HCT116 (cell line): ENCODE measurements at regions not wholly inside any gene's neighbourhood (a gene's known extent, or its start where the extent isn't known, plus 50 kb on each side); places are given as distances from the start of the nearest gene placed in this dataset.

Source experiments
- ATAC-seq: fragments of 200-7000 bp; cut with Tn5 transposase; 2 replicates; pipeline ENCODE4 v1.9.1; 2020; ENCODE audit warnings: mild to moderate bottlenecking, moderate library complexity
- BruUV-seq: library from RNA; stranded (reverse); fragments of 400-500 nt; replicated peaks from 2 replicates; lab custom pipeline; 2021; lab: Mats Ljungman, UMichigan
- CTCF ChIA-PET: fragments of 300-600 bp; sonication (Branson Sonifier 250); formaldehyde crosslinking; loops from one replicate; lab custom pipeline; 2021; ENCODE audit warnings: antibody characterized with exemption; lab: Charles Lee
- POLR2A ChIA-PET: fragments of 300-600, 350-600 bp; sonication (Branson Sonifier 250); formaldehyde crosslinking; loops from one replicate; lab custom pipeline; 2021; ENCODE audit warnings: antibody characterized with exemption; lab: Charles Lee
- RAD21 ChIA-PET, 2 experiments: fragments of 300-600 bp; sonication (Branson Sonifier 250); formaldehyde crosslinking; loops; one replicate each; lab custom pipeline; 2023; ENCODE audit warnings: low total read pairs in 2 of 2; ENCODE audit not compliant: uncharacterized antibody in 2 of 2, unreplicated experiment in 2 of 2, low non-redundant PET in 1 of 2; lab: Charles Lee
- DNase-seq: peaks from one replicate; pipeline ENCODE4 v3.0.0-alpha.2; 2010; ENCODE audit warnings: low read depth, low spot score
- H2AFZ ChIP-seq: fragments of 200-600 bp; shearing (Covaris generic), sonication (generic); 2 replicates; pipeline ENCODE4 v1.6.1; 2017; ENCODE audit warnings: low read depth, mixed run types, mixed read lengths, antibody characterized with exemption, low read length; ENCODE audit not compliant: poor library complexity, severe bottlenecking
- H3K27ac ChIP-seq: 2 replicates; pipeline ENCODE4 v1.5.1; 2012; ENCODE audit warnings: low read depth, low read length
- H3K27me3 ChIP-seq: fragments of 200-600 bp; sonication (generic); 2 replicates; pipeline ENCODE4 v1.6.1; 2016; ENCODE audit warnings: mixed run types, low read length, mixed read lengths; ENCODE audit not compliant: insufficient read depth
- H3K36me3 ChIP-seq, 2 experiments: fragments of 200-500 bp in 1 of 2; fragments of 200-600 bp in 1 of 2; sonication (Bioruptor generic) in 1 of 2; sonication (generic) in 1 of 2; 2 replicates each; pipeline versions ENCODE4 v1.5.1 to v1.6.1; 2014 to 2016; ENCODE audit warnings: low read length in 2 of 2, inconsistent platforms in 1 of 2, mixed read lengths in 1 of 2, mixed run types in 1 of 2; ENCODE audit not compliant: insufficient read depth in 2 of 2, control insufficient read depth in 1 of 2
- H3K4me1 ChIP-seq, 2 experiments: fragments of 200-600 bp in 1 of 2; sonication (generic) in 1 of 2; 2 replicates each; pipeline versions ENCODE4 v1.5.1 to v1.6.1; 2012 to 2017; ENCODE audit warnings: low read length in 2 of 2, inconsistent platforms in 1 of 2, mild to moderate bottlenecking in 1 of 2, mixed read lengths in 1 of 2, mixed run types in 1 of 2, moderate library complexity in 1 of 2; ENCODE audit not compliant: insufficient read depth in 2 of 2, control insufficient read depth in 1 of 2
- H3K4me2 ChIP-seq: fragments of 200-600 bp; sonication (generic); 2 replicates; pipeline ENCODE4 v1.6.1; 2017; ENCODE audit warnings: mixed run types, low read length, mixed read lengths
- H3K4me3 ChIP-seq, 2 experiments: fragments of 200-600 bp in 1 of 2; sonication (generic) in 1 of 2; replicated peaks in 1 of 2; 2 replicates each; pipeline ENCODE4 v1.5.1; 2011 to 2016; ENCODE audit warnings: low read length in 2 of 2, control low read depth in 1 of 2, low read depth in 1 of 2, mild to moderate bottlenecking in 1 of 2, mixed read lengths in 1 of 2, mixed run types in 1 of 2
- H3K79me2 ChIP-seq: fragments of 200-600 bp; sonication (generic); 2 replicates; pipeline ENCODE4 v1.6.1; 2017; ENCODE audit warnings: mild to moderate bottlenecking, mixed run types, low read length, moderate library complexity, mixed read lengths; ENCODE audit not compliant: insufficient read depth
- H3K9ac ChIP-seq: fragments of 200-600 bp; sonication (generic); 2 replicates; pipeline ENCODE4 v1.6.1; 2016; ENCODE audit warnings: low read length, mixed read lengths
- H3K9me2 ChIP-seq: fragments of 200-600 bp; sonication (generic), shearing (Covaris generic); 2 replicates; pipeline ENCODE4 v1.6.1; 2017; ENCODE audit warnings: mixed run types, mild to moderate bottlenecking, moderate library complexity; ENCODE audit not compliant: insufficient read depth
- H3K9me3 ChIP-seq, 2 experiments: fragments of 200-500 bp in 1 of 2; fragments of 200-600 bp in 1 of 2; sonication (Bioruptor generic) in 1 of 2; sonication (generic) in 1 of 2; 2 replicates each; pipeline ENCODE4 v1.6.1; 2014 to 2017; ENCODE audit warnings: low read length in 2 of 2, mixed read lengths in 2 of 2, inconsistent platforms in 1 of 2, low read depth in 1 of 2, mild to moderate bottlenecking in 1 of 2, mixed run types in 1 of 2, moderate library complexity in 1 of 2; ENCODE audit not compliant: control insufficient read depth in 1 of 2, insufficient read depth in 1 of 2
- H4K20me1 ChIP-seq: fragments of 200-600 bp; sonication (generic), shearing (Covaris generic); 2 replicates; pipeline ENCODE4 v1.6.1; 2017; ENCODE audit warnings: mixed run types, mild to moderate bottlenecking, moderate library complexity; ENCODE audit not compliant: insufficient read depth
- CBX3 ChIP-seq: IDR thresholded peaks from 2 replicates; pipeline ENCODE4 v1.6.1; 2012; ENCODE audit warnings: low read depth
- CEBPB ChIP-seq: IDR thresholded peaks from 2 replicates; pipeline ENCODE4 v1.6.1; 2012; ENCODE audit warnings: low read depth
- EZH2 ChIP-seq: fragments of 200-600 bp; sonication (generic); IDR thresholded peaks from 2 replicates; pipeline ENCODE4 v1.6.1; 2017; ENCODE audit warnings: antibody characterized with exemption, mixed run types
- EZH2phosphoT487 ChIP-seq: fragments of 200-600 bp; IDR thresholded peaks from 2 replicates; pipeline ENCODE4 v1.6.1; 2018; ENCODE audit warnings: antibody characterized with exemption, borderline replicate concordance
- FOSL1 ChIP-seq: IDR thresholded peaks from 2 replicates; pipeline ENCODE4 v1.6.1; 2012; ENCODE audit warnings: low read depth
- JUND ChIP-seq: IDR thresholded peaks from 2 replicates; pipeline ENCODE4 v1.6.1; 2012
- POLR2A ChIP-seq: IDR thresholded peaks from 2 replicates; pipeline ENCODE4 v1.7.0; 2011; ENCODE audit warnings: borderline replicate concordance; ENCODE audit not compliant: insufficient read depth, insufficient read length; ENCODE audit errors: extremely low read depth
- POLR2AphosphoS5 ChIP-seq: IDR thresholded peaks from 2 replicates; pipeline ENCODE4 v1.6.1; 2011; ENCODE audit warnings: mild to moderate bottlenecking, low read depth, low read length, moderate library complexity
- RAD21 ChIP-seq: IDR thresholded peaks from 2 replicates; pipeline ENCODE4 v1.6.1; 2012; ENCODE audit warnings: low read depth, mild to moderate bottlenecking
- SIN3A ChIP-seq: IDR thresholded peaks from 2 replicates; pipeline ENCODE4 v1.6.1; 2012; ENCODE audit warnings: low read depth
- SP1 ChIP-seq: IDR thresholded peaks from 2 replicates; pipeline ENCODE4 v1.6.1; 2012; ENCODE audit warnings: low read depth
- SRF ChIP-seq: IDR thresholded peaks from 2 replicates; pipeline ENCODE4 v1.6.1; 2012; ENCODE audit warnings: low read depth
- TCF7L2 ChIP-seq: IDR thresholded peaks from 2 replicates; pipeline ENCODE4 v1.7.0; 2011; ENCODE audit warnings: borderline replicate concordance, inconsistent platforms; ENCODE audit not compliant: insufficient read depth, insufficient read length; ENCODE audit errors: extremely low read depth
- YY1 ChIP-seq: IDR thresholded peaks from 2 replicates; pipeline ENCODE4 v1.6.1; 2011; ENCODE audit warnings: low read length, low read depth, moderate library complexity, mild to moderate bottlenecking; ENCODE audit not compliant: insufficient replicate concordance; ENCODE audit errors: extremely low read depth
- ZFX ChIP-seq: fragments of 450-650 bp; IDR thresholded peaks from 2 replicates; pipeline ENCODE4 v1.6.1; 2017
- ZNF274 ChIP-seq: fragments of 200-500 bp; sonication (Bioruptor generic); IDR thresholded peaks from 2 replicates; pipeline ENCODE4 v1.6.1; 2014; ENCODE audit warnings: mild to moderate bottlenecking, low read depth, low read length, inconsistent platforms
- intact Hi-C: fragments of 100-400 bp; cut with micrococcal nuclease; formaldehyde crosslinking; loops from 2 replicates; pipeline ENCODE4 v1.10.0; 2022

- TF ChIP-seq JUND (no peak), SP1 (no peak), TCF7L2 (no peak), EZH2 (no peak), ZFX (no peak), CBX3 (no peak), RAD21 (no peak), FOSL1 (no peak), POLR2A (no peak), POLR2AphosphoS5 (no peak), CEBPB (no peak), SRF (no peak), SIN3A (no peak), EZH2phosphoT487 (no peak), YY1 (no peak), ZNF274 (no peak)
These were observed 1781.3 kb downstream of the MAT2B start for GRCh38 chr5:165286692-165287091.

More at GRCh38 chr5:165286692-165287091, 1781.3 kb downstream of the MAT2B start:
- DNase-seq (no peak), ATAC-seq (no peak)
- H3K36me3 ChIP-seq: no peaks in the 10 kb centered on the region
- H3K79me2 ChIP-seq: no peaks in the 10 kb centered on the region
- no peak overlapping the region for H2AFZ ChIP-seq
- RAD21 ChIA-PET: no interaction called here
- no peaks in the 10 kb centered on the region for H3K9me2 ChIP-seq
- H3K4me2 ChIP-seq: no peak overlapping the region
- H3K4me3 ChIP-seq: no peak overlapping the region
- no peaks in the 10 kb centered on the region for H4K20me1 ChIP-seq
- POLR2A ChIA-PET: no interaction called here
- no peaks in the 10 kb centered on the region for H3K27me3 ChIP-seq
- CTCF ChIA-PET: no interaction called here
- H3K27ac ChIP-seq: no peak overlapping the region
- peaks cover 10 to 29% of the 10 kb centered on the region in 2 experiments; a peak in 2 of 4 replicates for H3K9me3 ChIP-seq
- intact Hi-C loops: loop anchor here (5.0 kb wide), 1 partner anchor 1319 kb away; no protein-coding TSS in a partner anchor
- no peak overlapping the region for H3K9ac ChIP-seq
- no TSS peak for BruUV-seq
- H3K4me1 ChIP-seq: no peaks in the 10 kb centered on the region
